H1 (cell line): ENCODE measurements at regions not wholly inside any gene's neighbourhood (a gene's known extent, or its start where the extent isn't known, plus 50 kb on each side); places are given as distances from the start of the nearest gene placed in this dataset.

ENCODE experiments used
- CHD2 ChIP-seq: IDR thresholded peaks from 2 replicates; pipeline ENCODE4 v1.6.1; 2012; ENCODE audit warnings: low read length, improper control_type of control experiment
- CTBP2 ChIP-seq: IDR thresholded peaks from 2 replicates; pipeline ENCODE4 v1.7.0; 2011; ENCODE audit warnings: borderline replicate concordance, mild to moderate bottlenecking, moderate library complexity, mixed read lengths, low read length; ENCODE audit not compliant: insufficient read depth, insufficient read length
- FOSL1 ChIP-seq: IDR thresholded peaks from 2 replicates; pipeline ENCODE4 v1.6.1; 2011; ENCODE audit warnings: mild to moderate bottlenecking, low read depth, low read length, moderate library complexity; ENCODE audit not compliant: insufficient read depth
- POLR2A ChIP-seq, 2 experiments: IDR thresholded peaks; 1 replicate in 1 of 2; 2 replicates in 1 of 2; pipeline ENCODE4 v1.6.1; 2011; ENCODE audit warnings: low read depth in 2 of 2, low read length in 2 of 2, mild to moderate bottlenecking in 2 of 2; ENCODE audit errors: control extremely low read depth in 1 of 2
- RBBP5 ChIP-seq: IDR thresholded peaks from 2 replicates; pipeline ENCODE4 v1.7.1; 2012; ENCODE audit warnings: low read depth, mild to moderate bottlenecking, inconsistent platforms, low read length, moderate library complexity, borderline replicate concordance
- RXRA ChIP-seq: IDR thresholded peaks from 2 replicates; pipeline ENCODE4 v1.6.1; 2011; ENCODE audit warnings: low read depth, mild to moderate bottlenecking, low read length, moderate library complexity; ENCODE audit not compliant: insufficient read depth
- SIN3A ChIP-seq, 2 experiments: IDR thresholded peaks in 1 of 2; conservative IDR thresholded peaks in 1 of 2; 2 replicates each; pipeline ENCODE4 v1.6.1; 2011 to 2012; ENCODE audit warnings: low read length in 2 of 2, improper control_type of control experiment in 1 of 2, low read depth in 1 of 2, mild to moderate bottlenecking in 1 of 2
- SP1 ChIP-seq: IDR thresholded peaks from 2 replicates; pipeline ENCODE4 v1.6.1; 2011; ENCODE audit warnings: low read depth, low read length
- TAF1 ChIP-seq: IDR thresholded peaks from 2 replicates; pipeline ENCODE4 v1.6.1; 2011; ENCODE audit warnings: mild to moderate bottlenecking, low read depth, low read length
- TEAD4 ChIP-seq: IDR thresholded peaks from 2 replicates; pipeline ENCODE4 v1.6.1; 2012; ENCODE audit warnings: low read depth, low read length, inconsistent platforms, mixed read lengths
- TF ChIP-seq, protein P1 (sequence below): fragments of 300-600 bp; sonication (generic); IDR thresholded peaks from 2 replicates; pipeline ENCODE4 v1.7.1; 2012; ENCODE audit warnings: low read length, moderate library complexity, mild to moderate bottlenecking, inconsistent platforms; ENCODE audit not compliant: insufficient replicate concordance
- TF ChIP-seq, protein P2 (sequence below): IDR thresholded peaks from 2 replicates; pipeline ENCODE4 v1.6.1; 2011; ENCODE audit warnings: low read length, improper control_type of control experiment

DNA sequence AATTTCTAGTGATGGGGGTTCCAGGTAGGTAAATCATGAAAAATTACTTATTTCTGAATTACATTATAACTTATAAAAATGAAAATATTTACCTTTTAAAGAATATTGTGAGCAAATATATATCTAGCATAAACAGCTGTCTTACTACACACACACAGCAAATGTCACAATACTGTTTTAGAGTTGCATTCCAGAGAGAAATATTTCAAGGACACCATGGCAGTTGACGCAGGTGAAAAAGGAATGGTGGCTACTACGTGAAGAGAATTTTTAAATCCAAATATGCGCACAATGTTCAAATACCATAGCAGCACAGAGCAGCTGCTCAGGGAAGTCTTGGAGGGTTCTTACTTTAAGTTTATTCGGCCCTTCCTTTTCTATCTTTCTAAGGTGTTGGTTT, 356.2 kb downstream of the CGGBP1 start (continued):
- TF ChIP-seq, protein P1, sequence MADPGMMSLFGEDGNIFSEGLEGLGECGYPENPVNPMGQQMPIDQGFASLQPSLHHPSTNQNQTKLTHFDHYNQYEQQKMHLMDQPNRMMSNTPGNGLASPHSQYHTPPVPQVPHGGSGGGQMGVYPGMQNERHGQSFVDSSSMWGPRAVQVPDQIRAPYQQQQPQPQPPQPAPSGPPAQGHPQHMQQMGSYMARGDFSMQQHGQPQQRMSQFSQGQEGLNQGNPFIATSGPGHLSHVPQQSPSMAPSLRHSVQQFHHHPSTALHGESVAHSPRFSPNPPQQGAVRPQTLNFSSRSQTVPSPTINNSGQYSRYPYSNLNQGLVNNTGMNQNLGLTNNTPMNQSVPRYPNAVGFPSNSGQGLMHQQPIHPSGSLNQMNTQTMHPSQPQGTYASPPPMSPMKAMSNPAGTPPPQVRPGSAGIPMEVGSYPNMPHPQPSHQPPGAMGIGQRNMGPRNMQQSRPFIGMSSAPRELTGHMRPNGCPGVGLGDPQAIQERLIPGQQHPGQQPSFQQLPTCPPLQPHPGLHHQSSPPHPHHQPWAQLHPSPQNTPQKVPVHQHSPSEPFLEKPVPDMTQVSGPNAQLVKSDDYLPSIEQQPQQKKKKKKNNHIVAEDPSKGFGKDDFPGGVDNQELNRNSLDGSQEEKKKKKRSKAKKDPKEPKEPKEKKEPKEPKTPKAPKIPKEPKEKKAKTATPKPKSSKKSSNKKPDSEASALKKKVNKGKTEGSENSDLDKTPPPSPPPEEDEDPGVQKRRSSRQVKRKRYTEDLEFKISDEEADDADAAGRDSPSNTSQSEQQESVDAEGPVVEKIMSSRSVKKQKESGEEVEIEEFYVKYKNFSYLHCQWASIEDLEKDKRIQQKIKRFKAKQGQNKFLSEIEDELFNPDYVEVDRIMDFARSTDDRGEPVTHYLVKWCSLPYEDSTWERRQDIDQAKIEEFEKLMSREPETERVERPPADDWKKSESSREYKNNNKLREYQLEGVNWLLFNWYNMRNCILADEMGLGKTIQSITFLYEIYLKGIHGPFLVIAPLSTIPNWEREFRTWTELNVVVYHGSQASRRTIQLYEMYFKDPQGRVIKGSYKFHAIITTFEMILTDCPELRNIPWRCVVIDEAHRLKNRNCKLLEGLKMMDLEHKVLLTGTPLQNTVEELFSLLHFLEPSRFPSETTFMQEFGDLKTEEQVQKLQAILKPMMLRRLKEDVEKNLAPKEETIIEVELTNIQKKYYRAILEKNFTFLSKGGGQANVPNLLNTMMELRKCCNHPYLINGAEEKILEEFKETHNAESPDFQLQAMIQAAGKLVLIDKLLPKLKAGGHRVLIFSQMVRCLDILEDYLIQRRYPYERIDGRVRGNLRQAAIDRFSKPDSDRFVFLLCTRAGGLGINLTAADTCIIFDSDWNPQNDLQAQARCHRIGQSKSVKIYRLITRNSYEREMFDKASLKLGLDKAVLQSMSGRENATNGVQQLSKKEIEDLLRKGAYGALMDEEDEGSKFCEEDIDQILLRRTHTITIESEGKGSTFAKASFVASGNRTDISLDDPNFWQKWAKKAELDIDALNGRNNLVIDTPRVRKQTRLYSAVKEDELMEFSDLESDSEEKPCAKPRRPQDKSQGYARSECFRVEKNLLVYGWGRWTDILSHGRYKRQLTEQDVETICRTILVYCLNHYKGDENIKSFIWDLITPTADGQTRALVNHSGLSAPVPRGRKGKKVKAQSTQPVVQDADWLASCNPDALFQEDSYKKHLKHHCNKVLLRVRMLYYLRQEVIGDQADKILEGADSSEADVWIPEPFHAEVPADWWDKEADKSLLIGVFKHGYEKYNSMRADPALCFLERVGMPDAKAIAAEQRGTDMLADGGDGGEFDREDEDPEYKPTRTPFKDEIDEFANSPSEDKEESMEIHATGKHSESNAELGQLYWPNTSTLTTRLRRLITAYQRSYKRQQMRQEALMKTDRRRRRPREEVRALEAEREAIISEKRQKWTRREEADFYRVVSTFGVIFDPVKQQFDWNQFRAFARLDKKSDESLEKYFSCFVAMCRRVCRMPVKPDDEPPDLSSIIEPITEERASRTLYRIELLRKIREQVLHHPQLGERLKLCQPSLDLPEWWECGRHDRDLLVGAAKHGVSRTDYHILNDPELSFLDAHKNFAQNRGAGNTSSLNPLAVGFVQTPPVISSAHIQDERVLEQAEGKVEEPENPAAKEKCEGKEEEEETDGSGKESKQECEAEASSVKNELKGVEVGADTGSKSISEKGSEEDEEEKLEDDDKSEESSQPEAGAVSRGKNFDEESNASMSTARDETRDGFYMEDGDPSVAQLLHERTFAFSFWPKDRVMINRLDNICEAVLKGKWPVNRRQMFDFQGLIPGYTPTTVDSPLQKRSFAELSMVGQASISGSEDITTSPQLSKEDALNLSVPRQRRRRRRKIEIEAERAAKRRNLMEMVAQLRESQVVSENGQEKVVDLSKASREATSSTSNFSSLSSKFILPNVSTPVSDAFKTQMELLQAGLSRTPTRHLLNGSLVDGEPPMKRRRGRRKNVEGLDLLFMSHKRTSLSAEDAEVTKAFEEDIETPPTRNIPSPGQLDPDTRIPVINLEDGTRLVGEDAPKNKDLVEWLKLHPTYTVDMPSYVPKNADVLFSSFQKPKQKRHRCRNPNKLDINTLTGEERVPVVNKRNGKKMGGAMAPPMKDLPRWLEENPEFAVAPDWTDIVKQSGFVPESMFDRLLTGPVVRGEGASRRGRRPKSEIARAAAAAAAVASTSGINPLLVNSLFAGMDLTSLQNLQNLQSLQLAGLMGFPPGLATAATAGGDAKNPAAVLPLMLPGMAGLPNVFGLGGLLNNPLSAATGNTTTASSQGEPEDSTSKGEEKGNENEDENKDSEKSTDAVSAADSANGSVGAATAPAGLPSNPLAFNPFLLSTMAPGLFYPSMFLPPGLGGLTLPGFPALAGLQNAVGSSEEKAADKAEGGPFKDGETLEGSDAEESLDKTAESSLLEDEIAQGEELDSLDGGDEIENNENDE = no peak
- TF ChIP-seq SP1 (no peak), FOSL1 (no peak), TAF1 (no peak), CHD2 (no peak), TEAD4 (no peak), RBBP5 (no peak), RXRA (no peak), CTBP2 (no peak), SIN3A (conservative IDR thresholded peaks at IDR 0.05 in 1 of 2, IDR thresholded peaks at IDR 0.05 in 1 of 2; ENCODE audit: low read depth in 1 of 2, low read length in 2 of 2) (no peak), POLR2A (IDR thresholded peaks at IDR 0.05; ENCODE audit: control extremely low read depth in 1 of 2, low read depth in 2 of 2, low read length in 2 of 2) (no peak)
- TF ChIP-seq, protein P2, sequence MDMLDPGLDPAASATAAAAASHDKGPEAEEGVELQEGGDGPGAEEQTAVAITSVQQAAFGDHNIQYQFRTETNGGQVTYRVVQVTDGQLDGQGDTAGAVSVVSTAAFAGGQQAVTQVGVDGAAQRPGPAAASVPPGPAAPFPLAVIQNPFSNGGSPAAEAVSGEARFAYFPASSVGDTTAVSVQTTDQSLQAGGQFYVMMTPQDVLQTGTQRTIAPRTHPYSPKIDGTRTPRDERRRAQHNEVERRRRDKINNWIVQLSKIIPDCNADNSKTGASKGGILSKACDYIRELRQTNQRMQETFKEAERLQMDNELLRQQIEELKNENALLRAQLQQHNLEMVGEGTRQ = no peak
